ENCODE measurements at regions not wholly inside any gene's neighbourhood (a gene's known extent, or its start where the extent isn't known, plus 50 kb on each side); places are given as distances from the start of the nearest gene placed in this dataset.

GRCh38 chr3:468172-468571, 271.6 kb downstream of the CHL1 start:
- no peak overlapping the region for H3K27ac Mint-ChIP-seq
- DNase-seq = no peak

GRCh38 chr3:473033-473800, 276.7 kb downstream of the CHL1 start:
- H3K27me3 Mint-ChIP-seq (ENCODE audit: insufficient read depth) = peaks cover 2% of the 10 kb centered on the region; the same call in 1 of the 2 replicates
- no peak overlapping the region for H3K4me3 Mint-ChIP-seq
- H3K9me3 Mint-ChIP-seq = peaks cover 58% of the 10 kb centered on the region
- no peak for DNase-seq
- H3K4me1 Mint-ChIP-seq (ENCODE audit: low read depth) = no peaks in the 10 kb centered on the region
- no peaks in the 10 kb centered on the region for H3K36me3 Mint-ChIP-seq (ENCODE audit: low read depth)
- TF ChIP-seq CTCF (IDR thresholded peaks at IDR 0.05) = no peak
- H3K27ac Mint-ChIP-seq = no peak overlapping the region

More at GRCh38 chr3:468172-468571, 271.6 kb downstream of the CHL1 start:
- Mint-ChIP-seq H3K4me1 (ENCODE audit: low read depth) (no peaks in the 10 kb centered on the region), H3K4me3 (no peak overlapping the region), H3K36me3 (ENCODE audit: low read depth) (no peaks in the 10 kb centered on the region), H3K9me3 (peaks cover 36% of the 10 kb centered on the region), H3K27me3 (ENCODE audit: insufficient read depth) (peaks cover 2% of the 10 kb centered on the region; the same call in 1 of the 2 replicates)
- TF ChIP-seq CTCF (IDR thresholded peaks at IDR 0.05) = peak; percentile 20; the same call in 1 of the 2 replicates

- H3K9me3 Mint-ChIP-seq = peaks cover 66% of the 10 kb centered on the region
Observed at GRCh38 chr3:474828-475227, 278.3 kb downstream of the CHL1 start.

GRCh38 chr3:480070-480469, 283.5 kb downstream of the CHL1 start:
- no peak overlapping the region for H3K4me3 Mint-ChIP-seq
- H3K4me1 Mint-ChIP-seq (ENCODE audit: low read depth) = no peaks in the 10 kb centered on the region
- H3K9me3 Mint-ChIP-seq = peaks cover 62% of the 10 kb centered on the region

More at GRCh38 chr3:474828-475227, 278.3 kb downstream of the CHL1 start:
- H3K4me3 Mint-ChIP-seq = no peak overlapping the region
- H3K27me3 Mint-ChIP-seq (ENCODE audit: insufficient read depth) = peaks cover 2% of the 10 kb centered on the region; the same call in 1 of the 2 replicates
- no peak for DNase-seq
- H3K27ac Mint-ChIP-seq = no peak overlapping the region
- no peaks in the 10 kb centered on the region; the same call in 1 of the 2 replicates for H3K36me3 Mint-ChIP-seq (ENCODE audit: low read depth)
- no peaks in the 10 kb centered on the region for H3K4me1 Mint-ChIP-seq (ENCODE audit: low read depth)
- TF ChIP-seq CTCF (IDR thresholded peaks at IDR 0.05) = no peak

GRCh38 chr3:481111-481510, 284.5 kb downstream of the CHL1 start:
- TF ChIP-seq CTCF (IDR thresholded peaks at IDR 0.05) = no peak
- H3K36me3 Mint-ChIP-seq (ENCODE audit: low read depth) = no peaks in the 10 kb centered on the region; the same call in 1 of the 2 replicates
- peaks cover 2% of the 10 kb centered on the region; the same call in 1 of the 2 replicates for H3K27me3 Mint-ChIP-seq (ENCODE audit: insufficient read depth)
- no peak overlapping the region for H3K4me3 Mint-ChIP-seq
- no peak overlapping the region for H3K27ac Mint-ChIP-seq
- H3K9me3 Mint-ChIP-seq = peaks cover 62% of the 10 kb centered on the region
- no peak for DNase-seq
- H3K4me1 Mint-ChIP-seq (ENCODE audit: low read depth) = no peaks in the 10 kb centered on the region

More at GRCh38 chr3:480070-480469, 283.5 kb downstream of the CHL1 start:
- TF ChIP-seq CTCF (IDR thresholded peaks at IDR 0.05) = no peak
- DNase-seq = no peak
- no peaks in the 10 kb centered on the region for H3K27me3 Mint-ChIP-seq (ENCODE audit: insufficient read depth)
- H3K27ac Mint-ChIP-seq = no peak overlapping the region
- no peaks in the 10 kb centered on the region; the same call in 1 of the 2 replicates for H3K36me3 Mint-ChIP-seq (ENCODE audit: low read depth)

All from HFFc6 (cell line).